DOHH2 (cell line): ENCODE measurements at regions not wholly inside any gene's neighbourhood (a gene's known extent, or its start where the extent isn't known, plus 50 kb on each side); places are given as distances from the start of the nearest gene placed in this dataset.

ENCODE experiments used
- CTCF ChIP-seq: fragments of 200-600 bp; sonication (generic); IDR thresholded peaks from one replicate; pipeline ENCODE4 v1.5.1; 2014; ENCODE audit warnings: antibody characterized with exemption, mild to moderate bottlenecking, low read depth, low read length; ENCODE audit not compliant: poor library complexity, severe bottlenecking
- EZH2phosphoT487 ChIP-seq: fragments of 200-600 bp; sonication (generic); IDR thresholded peaks from 2 replicates; pipeline ENCODE4 v1.6.1; 2017; ENCODE audit warnings: borderline replicate concordance, mild to moderate bottlenecking, antibody characterized with exemption, low read length, moderate library complexity, mixed read lengths

GRCh38 chr10:71061472-71061871 lies 150.9 kb upstream of the UNC5B start:
- TF ChIP-seq CTCF (no peak), EZH2phosphoT487 (no peak)
